Right ventricle myocardium inferior (tissue), 1 donor: ENCODE measurements at regions not wholly inside any gene's neighbourhood (a gene's known extent, or its start where the extent isn't known, plus 50 kb on each side); places are given as distances from the start of the nearest gene placed in this dataset.

Experiments
- ATAC-seq: fragments of 200-7000 bp; cut with Tn5 transposase; one replicate; pipeline ENCODE4 v1.9.1; 2020; ENCODE audit warnings: mild to moderate bottlenecking, moderate library complexity
- DNase-seq: peaks from one replicate; pipeline ENCODE4 v3.0.0; 2021; ENCODE audit errors: missing footprints
- intact Hi-C: fragments of 100-400 bp; cut with DNase I; formaldehyde crosslinking; loops from one replicate; pipeline ENCODE4 v1.11.0; 2022
- donor health status: DM: no; HTN: yes; CAD: no; lungs with severe emphysema.

- intact Hi-C loops = no loop called here
- DNase-seq = no peak
- ATAC-seq = no peak
These were observed 277.6 kb upstream of the ADAMTS16 start for GRCh38 chr5:4862500-4862899.

GRCh38 chr5:4866131-4866659 lies 273.9 kb upstream of the ADAMTS16 start:
- intact Hi-C loops = no loop called here
- DNase-seq (no peak), ATAC-seq (no peak)

- ATAC-seq (no peak), DNase-seq (no peak)
- intact Hi-C loops = no loop called here
These were observed 273.3 kb upstream of the ADAMTS16 start for GRCh38 chr5:4866817-4867216.

GRCh38 chr5:4868140-4868735 lies 271.9 kb upstream of the ADAMTS16 start:
- intact Hi-C loops = no loop called here
- ATAC-seq (no peak), DNase-seq (no peak)

GRCh38 chr5:4873652-4874051 lies 266.5 kb upstream of the ADAMTS16 start:
- intact Hi-C loops = loop anchor here (10.0 kb wide), 1 partner anchor 271 kb away; the partner anchor contains the start of gene ADAMTS16
- no peak for DNase-seq

GRCh38 chr5:4874097-4874496 lies 266.0 kb upstream of the ADAMTS16 start:
- ATAC-seq (no peak), DNase-seq (no peak)
- intact Hi-C loops = loop anchor here (10.0 kb wide), 1 partner anchor 271 kb away; the partner anchor contains the start of gene ADAMTS16

More at GRCh38 chr5:4873652-4874051, 266.5 kb upstream of the ADAMTS16 start:
- ATAC-seq = no peak

GRCh38 chr5:4875942-4876341 lies 264.2 kb upstream of the ADAMTS16 start:
- ATAC-seq (no peak), DNase-seq (no peak)
- intact Hi-C loops = loop anchor here (10.0 kb wide), 1 partner anchor 269 kb away; the partner anchor contains the start of gene ADAMTS16

- no peak for ATAC-seq
- intact Hi-C loops = loop anchor here (10.0 kb wide), 1 partner anchor 268 kb away; the partner anchor contains the start of gene ADAMTS16
- no peak for DNase-seq
These were observed 263.3 kb upstream of the ADAMTS16 start for GRCh38 chr5:4876804-4877203.

GRCh38 chr5:4877579-4877978 lies 262.6 kb upstream of the ADAMTS16 start:
- intact Hi-C loops = loop anchor here (10.0 kb wide), 1 partner anchor 267 kb away; the partner anchor contains the start of gene ADAMTS16
- DNase-seq = no peak
- no peak for ATAC-seq

GRCh38 chr5:4879075-4879474 lies 261.1 kb upstream of the ADAMTS16 start:
- DNase-seq = no peak
- no peak for ATAC-seq
- intact Hi-C loops = loop anchor here (2.0 to 10.0 kb wide), 2 partner anchors 266 to 540 kb away; partner anchors contain the start of gene ADAMTS16

- DNase-seq (peak; percentile 73), ATAC-seq (peak; percentile 75)
- intact Hi-C loops = loop anchor here (2.0 to 10.0 kb wide), 3 partner anchors 63 to 539 kb away; partner anchors contain the start of gene ADAMTS16
These were observed 260.3 kb upstream of the ADAMTS16 start for GRCh38 chr5:4879693-4880303.

- no peak for ATAC-seq
- intact Hi-C loops = loop anchor here (5.0 kb wide), 1 partner anchor 62 kb away; no protein-coding TSS in a partner anchor
- no peak for DNase-seq
These were observed 259.8 kb upstream of the ADAMTS16 start for GRCh38 chr5:4880304-4880741.

GRCh38 chr5:4881366-4882002 lies 258.6 kb upstream of the ADAMTS16 start:
- no peak for ATAC-seq
- intact Hi-C loops = loop anchor here (5.0 kb wide), 1 partner anchor 61 kb away; no protein-coding TSS in a partner anchor

GRCh38 chr5:4882186-4882585 lies 257.9 kb upstream of the ADAMTS16 start:
- DNase-seq = no peak
- ATAC-seq = no peak
- intact Hi-C loops = loop anchor here (5.0 kb wide), 1 partner anchor 60 kb away; no protein-coding TSS in a partner anchor

More at GRCh38 chr5:4881366-4882002, 258.6 kb upstream of the ADAMTS16 start:
- no peak for DNase-seq

GRCh38 chr5:4883360-4883759 lies 256.8 kb upstream of the ADAMTS16 start:
- DNase-seq (no peak), ATAC-seq (peak; percentile 81)
- intact Hi-C loops = loop anchor here (5.0 kb wide), 1 partner anchor 59 kb away; no protein-coding TSS in a partner anchor

- ATAC-seq = no peak
- intact Hi-C loops = no loop called here
These were observed 246.9 kb upstream of the ADAMTS16 start for GRCh38 chr5:4893063-4893744.

GRCh38 chr5:4896328-4896727 lies 243.8 kb upstream of the ADAMTS16 start:
- peak; percentile 34 for ATAC-seq
- DNase-seq = no peak
- intact Hi-C loops = no loop called here

More at GRCh38 chr5:4893063-4893744, 246.9 kb upstream of the ADAMTS16 start:
- no peak for DNase-seq

- ATAC-seq = peak; percentile 12
- intact Hi-C loops = no loop called here
- no peak for DNase-seq
These were observed 238.8 kb upstream of the ADAMTS16 start for GRCh38 chr5:4901305-4901811.
